Astrocyte (in vitro differentiated cells and primary cell): ENCODE measurements at regions not wholly inside any gene's neighbourhood (a gene's known extent, or its start where the extent isn't known, plus 50 kb on each side); places are given as distances from the start of the nearest gene placed in this dataset.

ENCODE experiments used
- EZH2 ChIP-seq: IDR thresholded peaks from 2 replicates; pipeline ENCODE4 v1.6.1; 2012; ENCODE audit warnings: mild to moderate bottlenecking, low read length, inconsistent platforms; ENCODE audit not compliant: insufficient read depth
- TF ChIP-seq, protein P1 (sequence below): IDR thresholded peaks from 2 replicates; pipeline ENCODE4 v1.5.1; 2011; ENCODE audit warnings: low read depth, mild to moderate bottlenecking, inconsistent platforms, low read length, moderate library complexity; ENCODE audit not compliant: insufficient read depth

DNA sequence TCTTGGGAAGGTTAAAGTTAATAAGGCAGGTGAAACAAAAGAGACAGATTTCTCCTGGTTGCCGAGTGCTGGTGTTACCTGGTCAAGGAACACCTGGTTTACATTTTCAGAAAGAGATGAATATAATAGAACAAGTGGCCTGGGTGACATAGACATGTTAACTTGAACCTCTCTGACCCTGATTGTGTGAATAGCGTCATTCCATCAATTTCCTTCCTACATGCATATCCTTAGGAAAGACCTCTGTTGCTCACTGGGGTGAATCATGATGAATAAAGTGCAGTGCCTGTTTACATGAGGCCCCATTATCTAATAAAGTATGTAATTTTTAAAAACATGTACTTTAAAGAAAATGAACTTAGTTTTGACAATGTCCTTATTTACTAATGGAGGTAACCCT lies 1822.9 kb upstream of the FLRT2 start:
- no peak for TF ChIP-seq EZH2
- TF ChIP-seq, protein P1, sequence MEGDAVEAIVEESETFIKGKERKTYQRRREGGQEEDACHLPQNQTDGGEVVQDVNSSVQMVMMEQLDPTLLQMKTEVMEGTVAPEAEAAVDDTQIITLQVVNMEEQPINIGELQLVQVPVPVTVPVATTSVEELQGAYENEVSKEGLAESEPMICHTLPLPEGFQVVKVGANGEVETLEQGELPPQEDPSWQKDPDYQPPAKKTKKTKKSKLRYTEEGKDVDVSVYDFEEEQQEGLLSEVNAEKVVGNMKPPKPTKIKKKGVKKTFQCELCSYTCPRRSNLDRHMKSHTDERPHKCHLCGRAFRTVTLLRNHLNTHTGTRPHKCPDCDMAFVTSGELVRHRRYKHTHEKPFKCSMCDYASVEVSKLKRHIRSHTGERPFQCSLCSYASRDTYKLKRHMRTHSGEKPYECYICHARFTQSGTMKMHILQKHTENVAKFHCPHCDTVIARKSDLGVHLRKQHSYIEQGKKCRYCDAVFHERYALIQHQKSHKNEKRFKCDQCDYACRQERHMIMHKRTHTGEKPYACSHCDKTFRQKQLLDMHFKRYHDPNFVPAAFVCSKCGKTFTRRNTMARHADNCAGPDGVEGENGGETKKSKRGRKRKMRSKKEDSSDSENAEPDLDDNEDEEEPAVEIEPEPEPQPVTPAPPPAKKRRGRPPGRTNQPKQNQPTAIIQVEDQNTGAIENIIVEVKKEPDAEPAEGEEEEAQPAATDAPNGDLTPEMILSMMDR, result no peak
